ENCODE measurements at regions not wholly inside any gene's neighbourhood (a gene's known extent, or its start where the extent isn't known, plus 50 kb on each side); places are given as distances from the start of the nearest gene placed in this dataset.

GRCh38 chr12:125687403-125687802, 622.2 kb downstream of the AACS start:
- H3K4me1 ChIP-seq (ENCODE audit: control insufficient read depth, extremely low read depth, insufficient read depth, low read length), result no peaks in the 10 kb centered on the region
- H2AFZ ChIP-seq (ENCODE audit: low read depth, low read length), result no peak overlapping the region
- H3K9ac ChIP-seq (replicated peaks; ENCODE audit: extremely low read depth, insufficient read depth, low read length), result no peak overlapping the region
- no peaks in the 10 kb centered on the region for H3K9me1 ChIP-seq (replicated peaks; ENCODE audit: control insufficient read depth, extremely low read depth, insufficient read depth, low read length)
- dilution Hi-C loops (cut with MboI; ENCODE audit: extremely low pct_ligation_motif_present, low sequenced_read_pairs) (no loop called here), intact Hi-C loops (cut with micrococcal nuclease) (no loop called here)
- BruUV-seq (replicated peaks), result no TSS peak
- POLR2A ChIA-PET, result no interaction called here
- H3K9me3 ChIP-seq (replicated peaks; ENCODE audit: control insufficient read depth, insufficient read depth, low read length), result peaks cover 6% of the 10 kb centered on the region
- no peaks in the 10 kb centered on the region for H3K79me2 ChIP-seq (ENCODE audit: control insufficient read depth, insufficient read depth, low read length)
- no peak overlapping the region for H3K4me3 ChIP-seq (replicated peaks in 1 of 3; ENCODE audit: insufficient read depth in 1 of 3, low read depth in 1 of 3, low read length in 3 of 3)
- H3K36me3 ChIP-seq (ENCODE audit: control insufficient read depth in 2 of 2, extremely low read depth in 1 of 2, insufficient read depth in 2 of 2, low read length in 2 of 2), result no peaks in the 10 kb centered on the region
- no peak overlapping the region for H3K27ac ChIP-seq (ENCODE audit: insufficient read depth, low read depth, low read length)
- DNase-seq (ENCODE audit: low read depth, low spot score), result no peak
- no peaks in the 10 kb centered on the region for H4K20me1 ChIP-seq (replicated peaks; ENCODE audit: control insufficient read depth, extremely low read depth, insufficient read depth, low read length)
- H3K4me2 ChIP-seq (ENCODE audit: insufficient read depth, low read length), result no peak overlapping the region
- CTCF ChIA-PET, result no interaction called here
- no peaks in the 10 kb centered on the region for H3K27me3 ChIP-seq (ENCODE audit: control insufficient read depth in 2 of 2, insufficient read depth in 2 of 2, low read length in 2 of 2)
- no peak for FAIRE-seq
- TF ChIP-seq MYC (IDR thresholded peaks at IDR 0.05; ENCODE audit: low read depth, low read length) (no peak), EZH2 (IDR thresholded peaks at IDR 0.05; ENCODE audit: borderline replicate concordance, low read depth, low read length, severe bottlenecking) (no peak), GATA2 (IDR thresholded peaks at IDR 0.05; ENCODE audit: insufficient read depth, insufficient read length, low read depth, low read length) (no peak), POLR2A (IDR thresholded peaks at IDR 0.05; ENCODE audit: low read depth, low read length) (no peak), POLR2AphosphoS5 (IDR thresholded peaks at IDR 0.05; ENCODE audit: insufficient read depth, low read depth, low read length) (no peak), JUN (IDR thresholded peaks at IDR 0.05; ENCODE audit: borderline replicate concordance, insufficient read depth, insufficient read length, low read depth) (no peak), FOS (IDR thresholded peaks at IDR 0.05; ENCODE audit: borderline replicate concordance, insufficient read depth, low read length) (no peak)
- TF ChIP-seq, protein P1, sequence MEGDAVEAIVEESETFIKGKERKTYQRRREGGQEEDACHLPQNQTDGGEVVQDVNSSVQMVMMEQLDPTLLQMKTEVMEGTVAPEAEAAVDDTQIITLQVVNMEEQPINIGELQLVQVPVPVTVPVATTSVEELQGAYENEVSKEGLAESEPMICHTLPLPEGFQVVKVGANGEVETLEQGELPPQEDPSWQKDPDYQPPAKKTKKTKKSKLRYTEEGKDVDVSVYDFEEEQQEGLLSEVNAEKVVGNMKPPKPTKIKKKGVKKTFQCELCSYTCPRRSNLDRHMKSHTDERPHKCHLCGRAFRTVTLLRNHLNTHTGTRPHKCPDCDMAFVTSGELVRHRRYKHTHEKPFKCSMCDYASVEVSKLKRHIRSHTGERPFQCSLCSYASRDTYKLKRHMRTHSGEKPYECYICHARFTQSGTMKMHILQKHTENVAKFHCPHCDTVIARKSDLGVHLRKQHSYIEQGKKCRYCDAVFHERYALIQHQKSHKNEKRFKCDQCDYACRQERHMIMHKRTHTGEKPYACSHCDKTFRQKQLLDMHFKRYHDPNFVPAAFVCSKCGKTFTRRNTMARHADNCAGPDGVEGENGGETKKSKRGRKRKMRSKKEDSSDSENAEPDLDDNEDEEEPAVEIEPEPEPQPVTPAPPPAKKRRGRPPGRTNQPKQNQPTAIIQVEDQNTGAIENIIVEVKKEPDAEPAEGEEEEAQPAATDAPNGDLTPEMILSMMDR (IDR thresholded peaks at IDR 0.05; ENCODE audit: extremely low read depth in 1 of 2, insufficient read depth in 1 of 2, low read depth in 1 of 2, low read length in 2 of 2), result no peak
- TF ChIP-seq, protein P2, sequence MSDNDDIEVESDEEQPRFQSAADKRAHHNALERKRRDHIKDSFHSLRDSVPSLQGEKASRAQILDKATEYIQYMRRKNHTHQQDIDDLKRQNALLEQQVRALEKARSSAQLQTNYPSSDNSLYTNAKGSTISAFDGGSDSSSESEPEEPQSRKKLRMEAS (IDR thresholded peaks at IDR 0.05; ENCODE audit: insufficient read depth, insufficient read length), result no peak

Measured in endothelial cell of umbilical vein (primary cell).